SW 1271 (cell line): ENCODE measurements at regions not wholly inside any gene's neighbourhood (a gene's known extent, or its start where the extent isn't known, plus 50 kb on each side); places are given as distances from the start of the nearest gene placed in this dataset.
"Not testable (repeated sequence)": the region's sequence is repeated elsewhere in the genome, so short reads cannot be mapped to it uniquely, and the experiment has no call there.

Experiments used
- DNase-seq, 2 experiments: peaks; one replicate each; lab custom pipeline; 2025; lab: John Stamatoyannopoulos, UW

DNA sequence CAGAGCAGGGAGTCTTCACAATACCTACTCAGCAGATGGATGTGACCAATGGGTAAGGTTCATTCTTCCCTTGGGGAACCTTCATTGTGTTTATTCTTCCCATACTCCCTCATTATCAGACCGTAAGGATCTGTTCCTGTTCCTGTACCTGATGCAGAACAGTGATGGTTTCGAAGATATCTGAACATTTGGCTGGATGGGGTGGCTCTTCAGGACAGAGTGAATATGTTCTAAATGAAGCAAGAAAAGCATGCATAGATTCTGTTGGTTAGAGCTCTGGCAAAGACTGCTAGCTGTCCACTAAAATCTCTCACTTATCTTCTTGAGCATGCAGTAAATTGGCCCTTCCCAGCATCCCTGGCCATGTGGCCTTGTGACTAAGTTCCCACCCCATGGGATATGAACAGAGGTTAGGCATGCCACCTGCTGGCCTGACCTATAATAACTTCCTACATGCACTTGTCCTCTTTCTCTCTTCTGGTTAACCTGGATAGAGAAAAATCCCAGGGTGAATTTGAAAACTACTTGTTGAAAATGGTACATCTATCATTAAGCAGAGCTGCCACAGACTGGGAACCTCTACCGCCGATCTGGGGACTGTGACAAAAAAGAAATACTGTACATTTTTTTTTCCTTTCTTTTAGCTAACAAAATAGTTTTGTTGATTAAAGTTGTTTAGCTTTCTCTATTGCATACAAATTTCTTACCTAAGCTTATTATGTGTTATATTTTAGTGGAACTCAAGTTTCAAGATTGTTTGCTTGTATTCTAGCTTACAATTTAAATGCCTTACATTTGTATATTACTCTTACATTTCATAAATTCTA is 60.0 kb upstream of the BANK1 start:
- DNase-seq: peak in 1 of 2 experiments; percentile 61

GRCh38 chr4:101727238-101727637 is 63.3 kb upstream of the BANK1 start:
- DNase-seq: no peak

DNA sequence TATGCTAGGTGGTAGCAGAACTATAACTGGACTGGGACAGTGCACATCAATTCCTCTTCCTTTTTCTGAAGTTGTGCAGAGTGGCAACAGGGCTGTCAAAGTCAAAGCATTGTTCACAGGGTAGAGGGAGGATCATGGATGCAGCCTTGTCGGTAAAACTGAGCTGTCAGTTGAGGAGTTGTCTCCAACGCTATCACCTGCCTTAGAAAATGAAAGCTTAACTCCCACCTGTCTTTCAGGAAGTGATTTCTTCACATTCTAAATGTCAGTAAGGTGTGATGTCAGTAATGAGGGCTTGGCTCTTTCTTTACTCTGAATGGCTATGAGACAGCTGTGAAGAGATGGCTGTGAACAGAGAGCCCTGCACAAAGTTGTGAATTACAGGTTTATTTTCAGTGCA is 66.4 kb upstream of the BANK1 start:
- no peak for DNase-seq

GRCh38 chr4:101718810-101719209 is 71.7 kb upstream of the BANK1 start:
- DNase-seq: no peak

DNA sequence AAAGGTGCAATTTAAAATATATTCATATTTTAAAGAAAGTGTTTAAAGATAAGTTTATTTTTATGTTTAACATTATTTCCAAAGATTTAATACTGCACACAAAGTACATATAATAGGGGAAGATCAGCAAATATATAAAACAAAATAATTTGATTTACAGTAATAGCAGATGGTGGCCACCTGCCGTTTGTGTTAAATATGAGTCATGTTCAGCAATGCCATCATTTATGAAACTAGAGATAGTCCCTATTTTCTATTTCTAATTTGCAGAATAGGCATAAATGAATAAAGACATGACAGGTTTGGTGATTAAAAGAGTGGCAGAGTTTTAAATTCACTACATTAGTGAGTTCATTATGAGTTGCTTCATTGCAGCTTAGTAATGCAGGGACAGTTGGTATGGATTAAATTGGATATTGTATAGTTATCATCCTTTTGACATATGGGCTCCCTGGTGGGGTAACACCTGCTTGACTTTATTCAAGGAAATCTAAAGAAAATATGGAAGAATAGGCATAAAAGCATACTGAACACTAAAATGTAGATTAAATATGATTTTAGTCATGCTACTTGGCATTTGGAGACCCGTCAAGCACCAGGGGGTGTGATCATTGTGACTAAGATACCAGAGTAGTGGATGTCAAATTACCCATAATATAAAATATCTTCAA is 78.8 kb upstream of the BANK1 start:
- DNase-seq: no peak

DNA sequence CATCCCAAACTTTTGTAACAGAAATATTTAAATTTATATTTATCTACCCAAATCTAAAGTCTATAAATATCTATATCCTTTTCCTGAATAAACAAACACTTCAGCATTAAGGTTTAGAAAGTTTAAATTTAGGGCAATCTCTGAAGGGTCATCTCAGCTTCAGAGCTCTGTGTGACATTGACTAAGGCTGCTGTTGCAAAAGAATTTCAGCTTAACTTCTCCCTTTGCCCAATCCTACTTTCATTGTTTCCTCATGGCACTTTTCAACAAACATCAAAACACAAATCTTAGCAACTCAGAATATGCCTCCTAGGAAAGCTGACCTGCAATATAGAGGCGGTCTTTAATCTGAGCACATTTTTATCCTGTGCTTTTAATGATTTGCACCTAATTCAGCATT is 79.7 kb upstream of the BANK1 start:
- DNase-seq: no peak

DNA sequence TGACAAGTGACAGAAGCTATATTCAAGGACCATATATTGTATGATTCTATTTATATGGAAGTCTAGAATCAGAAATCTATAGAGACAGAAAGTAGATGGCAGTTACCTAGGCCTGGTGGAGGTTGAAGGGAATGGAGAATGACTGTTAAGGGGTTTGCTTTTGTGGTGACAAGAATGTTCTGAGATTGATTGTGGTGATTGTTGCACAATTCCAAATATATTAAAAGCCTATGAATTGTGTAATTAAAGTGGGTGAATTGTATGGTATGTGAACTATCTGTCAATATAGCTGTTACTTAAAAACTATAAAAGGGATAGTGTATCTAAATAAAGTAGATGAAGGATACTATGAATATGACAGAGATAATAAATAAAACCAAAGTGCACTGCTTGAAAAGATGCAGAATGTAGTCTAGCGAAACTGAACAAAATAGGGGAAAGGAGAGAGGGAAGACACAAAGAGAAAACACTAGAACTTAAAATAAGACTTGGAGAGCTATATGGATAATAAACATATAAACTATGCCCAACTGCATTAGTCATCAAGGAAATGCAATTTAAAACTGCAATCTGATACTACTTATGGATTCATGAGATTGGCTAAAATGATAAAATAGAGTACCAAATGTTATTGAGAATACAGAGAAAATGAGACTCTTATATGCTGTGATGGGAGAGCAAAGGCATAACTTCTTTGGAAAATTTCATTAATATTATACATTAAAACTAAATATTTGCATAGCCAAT is 82.1 kb upstream of the BANK1 start:
- no peak for DNase-seq

GRCh38 chr4:101707596-101707995 is 82.9 kb upstream of the BANK1 start:
- DNase-seq: no peak

GRCh38 chr4:101706535-101707057 is 83.9 kb upstream of the BANK1 start:
- no peak for DNase-seq

DNA sequence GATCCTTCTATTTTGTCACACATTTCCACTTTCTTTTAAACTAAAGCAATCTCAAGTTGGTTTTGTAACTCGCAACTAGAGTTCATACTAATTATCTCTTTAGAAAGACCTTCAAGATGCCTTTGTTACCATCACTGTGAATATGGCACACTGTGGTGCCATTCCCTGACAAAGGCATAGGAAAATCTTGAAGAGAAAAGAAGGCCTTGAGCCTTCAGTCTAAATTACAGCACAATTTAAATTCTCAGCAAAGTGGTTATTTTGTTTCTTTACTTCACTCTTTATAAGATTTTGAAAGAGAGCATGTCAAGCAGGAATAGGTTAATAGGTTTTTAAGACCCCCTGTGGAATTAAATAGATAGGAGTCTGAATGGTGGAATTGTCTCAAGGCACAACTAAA is 89.0 kb upstream of the BANK1 start:
- no peak for DNase-seq

DNA sequence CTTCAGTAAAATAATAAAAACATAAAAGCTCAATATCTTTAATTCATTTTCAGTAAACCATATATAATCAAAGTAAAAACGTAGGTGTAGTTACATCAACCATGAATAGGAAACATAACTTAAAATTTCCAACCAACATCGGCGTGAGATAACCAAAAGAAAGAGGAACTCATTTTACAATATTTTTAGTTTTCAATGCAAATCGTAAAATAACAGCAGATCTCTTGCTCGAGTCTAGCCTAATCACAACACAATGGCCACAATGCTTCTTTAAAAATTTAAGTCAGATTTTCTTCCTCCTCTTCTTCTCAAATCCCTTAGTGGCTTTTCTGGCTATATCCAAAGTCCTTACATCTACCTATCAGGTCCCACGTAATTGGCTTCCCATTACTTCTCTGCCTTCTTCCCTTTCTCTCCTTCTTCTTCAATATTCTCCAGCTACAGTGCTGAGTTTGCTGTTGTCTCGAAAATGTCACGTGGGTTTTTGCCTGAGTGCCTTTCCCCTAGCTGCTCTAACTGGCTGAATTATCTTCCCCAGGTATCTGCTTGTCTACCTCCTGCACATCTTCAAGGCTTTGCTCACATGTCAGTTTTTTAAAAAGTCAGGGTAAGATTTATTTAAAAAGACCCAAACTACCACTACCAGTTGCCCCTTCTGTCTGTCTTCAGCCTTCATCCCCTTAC is 90.9 kb upstream of the BANK1 start:
- DNase-seq: no peak

DNA sequence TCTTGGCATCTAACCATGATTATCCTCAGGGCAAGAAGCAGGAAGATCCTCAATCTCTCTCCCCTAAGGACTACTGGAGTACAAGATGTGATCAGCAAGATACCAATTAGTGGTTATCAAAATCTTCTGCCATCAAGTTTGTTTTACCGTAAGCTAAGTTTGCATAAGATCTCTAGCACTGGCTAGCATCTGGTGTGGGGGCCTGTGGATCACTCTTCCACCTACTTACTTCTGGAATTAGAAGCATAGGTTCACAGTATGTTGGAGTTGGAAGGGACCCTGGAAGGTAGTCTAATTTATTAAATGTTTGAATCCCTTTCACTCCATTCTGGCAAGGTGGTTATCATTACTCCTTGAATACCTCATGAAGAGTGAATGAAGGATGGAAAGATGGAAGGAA is 93.3 kb upstream of the BANK1 start:
- DNase-seq: no peak

- no peak for DNase-seq
Measured at GRCh38 chr4:101696276-101697010, 94.1 kb upstream of the BANK1 start.

DNA sequence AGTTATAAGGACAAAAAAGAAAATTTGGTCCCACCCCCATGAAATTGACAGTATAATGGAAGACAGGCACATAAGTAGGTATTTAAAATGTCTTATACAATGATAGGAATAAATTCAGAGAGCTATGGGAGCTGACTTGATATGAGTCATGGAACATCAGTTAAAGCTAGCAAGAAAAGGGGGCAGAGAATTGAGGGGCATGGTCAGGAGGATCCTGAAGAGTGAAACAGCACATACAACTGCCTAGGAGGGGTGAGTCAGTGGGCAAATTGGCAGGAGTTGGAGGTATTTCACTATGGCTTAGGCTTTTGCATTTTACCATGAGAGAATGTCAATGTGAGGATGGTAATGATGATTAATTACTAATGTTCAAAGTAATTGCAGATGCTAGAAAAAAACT is 95.4 kb upstream of the BANK1 start:
- no peak for DNase-seq

DNA sequence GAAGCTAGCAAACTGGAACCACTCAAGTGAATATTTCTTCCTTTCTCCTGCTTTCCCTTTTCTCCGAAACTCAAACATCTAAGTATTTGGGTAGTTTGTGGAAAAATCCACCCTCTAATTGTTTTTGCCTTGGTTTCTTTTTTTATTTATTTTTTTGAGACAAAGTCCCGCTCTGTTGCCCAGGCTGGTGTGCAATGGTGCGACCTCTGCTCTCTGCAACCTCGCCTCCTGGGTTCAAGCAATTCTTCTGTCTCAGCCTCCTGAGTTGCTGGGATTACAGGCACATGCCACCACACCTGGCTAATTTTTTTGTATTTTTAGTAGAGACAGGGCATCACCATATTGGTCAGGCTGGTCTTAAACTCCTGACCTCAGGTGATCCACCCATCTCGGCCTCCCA is 96.1 kb upstream of the BANK1 start:
- not testable (repeated sequence) for DNase-seq

DNA sequence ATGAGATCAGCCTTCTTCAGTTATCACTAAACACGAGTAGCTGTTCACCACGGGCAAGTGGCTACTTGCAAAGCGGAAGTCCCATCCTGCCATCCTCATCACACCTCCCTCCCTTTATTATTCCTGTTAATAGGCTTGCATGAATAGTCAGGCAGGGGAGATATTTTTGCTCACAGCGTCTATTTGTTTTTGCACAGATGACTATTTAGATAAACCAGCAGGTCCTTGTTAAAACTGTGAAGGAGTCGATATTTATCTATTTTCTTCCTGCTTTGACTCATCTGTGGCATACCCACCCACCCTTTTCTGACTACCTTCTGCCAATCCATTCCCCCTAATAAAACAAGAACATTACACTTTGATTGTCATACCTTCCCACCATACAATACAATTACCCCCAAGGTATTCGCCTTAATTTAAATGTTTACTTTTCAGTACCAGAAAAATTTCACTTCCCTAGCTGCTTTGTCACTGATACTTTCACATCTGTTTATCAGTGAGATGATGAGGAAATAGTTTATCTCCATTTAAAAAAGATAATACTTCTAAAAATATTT is 96.6 kb upstream of the BANK1 start:
- no peak for DNase-seq

DNA sequence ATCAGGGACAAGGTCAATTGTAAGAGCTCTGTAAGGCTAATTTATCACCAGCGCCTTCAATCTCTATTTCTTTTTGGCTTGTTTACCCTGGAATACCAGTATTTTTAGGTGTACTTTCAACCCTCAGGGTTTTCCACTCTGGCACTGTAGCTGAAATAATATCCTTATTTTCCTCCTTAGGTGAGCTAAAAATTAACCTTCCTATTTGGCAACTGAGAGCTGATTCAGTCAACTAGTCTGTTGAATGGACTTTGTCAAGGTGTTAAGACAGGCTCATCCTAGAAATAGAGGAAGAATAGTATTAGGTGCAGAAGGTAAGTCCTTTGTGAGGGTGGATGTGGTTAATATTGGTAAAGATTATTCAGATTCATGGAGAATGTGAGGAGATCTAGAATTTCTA is 101.3 kb upstream of the BANK1 start:
- DNase-seq: no peak

- no peak for DNase-seq
Measured at GRCh38 chr4:101685126-101685525, 105.4 kb upstream of the BANK1 start.

- no peak for DNase-seq
Measured at GRCh38 chr4:101682946-101683345, 107.6 kb upstream of the BANK1 start.

DNA sequence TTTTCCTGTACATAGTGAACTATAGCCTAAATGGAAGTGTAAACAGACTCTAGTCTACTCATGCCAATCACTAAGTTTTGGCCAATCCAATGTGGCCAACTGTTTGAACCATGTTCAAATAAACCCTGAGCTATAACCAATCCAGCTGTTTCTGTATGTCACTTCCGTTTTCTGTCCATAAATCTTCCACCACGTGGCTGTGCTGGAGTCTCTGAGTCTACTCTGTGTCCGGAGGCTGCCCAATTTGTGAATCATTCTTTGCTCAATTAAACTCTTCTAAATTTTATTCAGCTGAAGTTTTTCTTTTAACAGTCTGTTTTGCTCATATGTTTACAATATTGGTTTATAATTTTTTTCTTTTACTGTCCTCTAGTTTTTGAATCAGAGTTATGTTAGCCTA is 112.3 kb upstream of the BANK1 start:
- no peak for DNase-seq

DNA sequence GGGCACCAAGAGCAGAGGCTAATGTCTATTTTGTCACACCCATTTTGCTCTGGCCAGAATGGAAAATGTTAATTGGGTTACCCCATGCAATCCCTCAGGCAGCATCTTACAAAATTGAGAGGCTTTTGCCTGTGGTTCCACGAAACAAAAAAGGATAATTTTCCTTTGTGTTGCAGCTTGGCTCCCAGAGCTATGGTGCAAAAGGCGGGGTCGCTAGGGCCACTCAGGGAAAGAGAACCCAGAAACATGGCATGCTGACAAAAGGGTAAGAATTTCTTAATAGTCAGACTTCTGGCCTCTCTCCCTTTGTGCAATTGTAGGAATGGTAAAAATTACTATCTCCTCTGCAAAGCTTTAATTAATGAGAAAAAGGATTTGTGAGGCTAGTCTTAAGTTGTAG is 119.6 kb upstream of the BANK1 start:
- DNase-seq: no peak
